Muscle layer of colon (tissue), 2 donors: ENCODE measurements at regions not wholly inside any gene's neighbourhood (a gene's known extent, or its start where the extent isn't known, plus 50 kb on each side); places are given as distances from the start of the nearest gene placed in this dataset.
"Not testable (repeated sequence)": the region's sequence is repeated elsewhere in the genome, so short reads cannot be mapped to it uniquely, and the experiment has no call there.

ENCODE experiments used
- H3K27ac ChIP-seq: one replicate; pipeline ENCODE4 v1.7.0; 2013; ENCODE audit warnings: low read depth, mild to moderate bottlenecking, low read length, moderate library complexity
- H3K27me3 ChIP-seq, 2 donors: one replicate each; pipeline ENCODE4 v1.7.0; 2013; ENCODE audit warnings: low read length in 2 of 2, mild to moderate bottlenecking in 2 of 2; ENCODE audit not compliant: insufficient read depth in 2 of 2, control insufficient read depth in 1 of 2
- H3K36me3 ChIP-seq: one replicate; pipeline ENCODE4 v1.7.0; 2013; ENCODE audit warnings: mild to moderate bottlenecking, low read length; ENCODE audit not compliant: insufficient read depth
- H3K4me1 ChIP-seq: one replicate; pipeline ENCODE4 v1.7.0; 2013; ENCODE audit warnings: mild to moderate bottlenecking, low read length; ENCODE audit not compliant: insufficient read depth
- H3K4me3 ChIP-seq, 2 donors: one replicate each; pipeline ENCODE4 v1.7.0; 2013; ENCODE audit warnings: low read length in 2 of 2, low read depth in 1 of 2, mild to moderate bottlenecking in 1 of 2, moderate library complexity in 1 of 2
- H3K9ac ChIP-seq: one replicate; pipeline ENCODE4 v1.7.0; 2013; ENCODE audit warnings: low read length
- H3K9me3 ChIP-seq: one replicate; pipeline ENCODE4 v1.7.0; 2013; ENCODE audit warnings: mild to moderate bottlenecking, low read length
- donor health status: abdominal sarcoma.
- donor health status: Adenocarcinoma of cecum.

GRCh38 chr14:82657186-82657675 is 1123.6 kb upstream of the SEL1L start:
- Histone ChIP-seq H3K9ac (no peak overlapping the region), H3K36me3 (no peaks in the 10 kb centered on the region), H3K4me3 (no peak overlapping the region), H3K9me3 (no peaks in the 10 kb centered on the region), H3K27me3 (no peaks in the 10 kb centered on the region), H3K4me1 (no peaks in the 10 kb centered on the region), H3K27ac (no peak overlapping the region)

GRCh38 chr14:82661258-82661657 is 1127.6 kb upstream of the SEL1L start:
- no peaks in the 10 kb centered on the region for H3K9me3 ChIP-seq

GRCh38 chr14:82667006-82667405 is 1133.4 kb upstream of the SEL1L start:
- Histone ChIP-seq H3K4me3 (no peak overlapping the region), H3K9me3 (no peaks in the 10 kb centered on the region), H3K27me3 (no peaks in the 10 kb centered on the region), H3K4me1 (no peaks in the 10 kb centered on the region), H3K9ac (no peak overlapping the region), H3K27ac (no peak overlapping the region), H3K36me3 (no peaks in the 10 kb centered on the region)

More at GRCh38 chr14:82661258-82661657, 1127.6 kb upstream of the SEL1L start:
- H3K4me3 ChIP-seq: no peak overlapping the region
- H3K36me3 ChIP-seq: no peaks in the 10 kb centered on the region
- no peaks in the 10 kb centered on the region for H3K4me1 ChIP-seq
- no peaks in the 10 kb centered on the region for H3K27me3 ChIP-seq
- H3K27ac ChIP-seq: no peak overlapping the region
- no peak overlapping the region for H3K9ac ChIP-seq

GRCh38 chr14:82667501-82667900 is 1133.8 kb upstream of the SEL1L start:
- H3K27me3 ChIP-seq: no peaks in the 10 kb centered on the region
- H3K9me3 ChIP-seq: no peaks in the 10 kb centered on the region
- H3K27ac ChIP-seq: no peak overlapping the region
- no peaks in the 10 kb centered on the region for H3K4me1 ChIP-seq
- H3K36me3 ChIP-seq: no peaks in the 10 kb centered on the region
- no peak overlapping the region for H3K9ac ChIP-seq
- no peak overlapping the region for H3K4me3 ChIP-seq

- H3K4me1 ChIP-seq: no peaks in the 10 kb centered on the region
- H3K4me3 ChIP-seq: no peak overlapping the region
- no peaks in the 10 kb centered on the region for H3K9me3 ChIP-seq
- no peak overlapping the region for H3K9ac ChIP-seq
- no peaks in the 10 kb centered on the region for H3K36me3 ChIP-seq
- no peak overlapping the region for H3K27ac ChIP-seq
- H3K27me3 ChIP-seq: no peaks in the 10 kb centered on the region
These were observed 1142.8 kb upstream of the SEL1L start for GRCh38 chr14:82676403-82676802.

- H3K27ac ChIP-seq: no peak overlapping the region
- H3K4me1 ChIP-seq: no peaks in the 10 kb centered on the region
- H3K4me3 ChIP-seq: no peak overlapping the region
- H3K9ac ChIP-seq: no peak overlapping the region
- no peaks in the 10 kb centered on the region for H3K9me3 ChIP-seq
- H3K36me3 ChIP-seq: no peaks in the 10 kb centered on the region
- no peaks in the 10 kb centered on the region for H3K27me3 ChIP-seq
These were observed 1156.3 kb upstream of the SEL1L start for GRCh38 chr14:82689948-82690347.

- not testable (repeated sequence) for H3K9me3 ChIP-seq, H3K36me3 ChIP-seq, H3K27ac ChIP-seq, H3K4me3 ChIP-seq, H3K9ac ChIP-seq, H3K4me1 ChIP-seq, H3K27me3 ChIP-seq
These were observed 1157.5 kb upstream of the SEL1L start for GRCh38 chr14:82691191-82691590.

- Histone ChIP-seq H3K4me1 (no peaks in the 10 kb centered on the region), H3K9me3 (no peaks in the 10 kb centered on the region), H3K9ac (no peak overlapping the region), H3K4me3 (no peak overlapping the region), H3K27me3 (no peaks in the 10 kb centered on the region), H3K27ac (no peak overlapping the region), H3K36me3 (no peaks in the 10 kb centered on the region)
These were observed 1161.2 kb upstream of the SEL1L start for GRCh38 chr14:82694820-82695219.

- Histone ChIP-seq H3K9ac (no peak overlapping the region), H3K4me3 (no peak overlapping the region), H3K27me3 (no peaks in the 10 kb centered on the region)
These were observed 1170.6 kb upstream of the SEL1L start for GRCh38 chr14:82704218-82704617.

GRCh38 chr14:82710267-82710841 is 1176.7 kb upstream of the SEL1L start:
- Histone ChIP-seq H3K27ac (no peak overlapping the region), H3K4me1 (no peaks in the 10 kb centered on the region), H3K36me3 (no peaks in the 10 kb centered on the region), H3K9ac (no peak overlapping the region), H3K27me3 (no peaks in the 10 kb centered on the region), H3K9me3 (no peaks in the 10 kb centered on the region), H3K4me3 (no peak overlapping the region)

More at GRCh38 chr14:82704218-82704617, 1170.6 kb upstream of the SEL1L start:
- no peak overlapping the region for H3K27ac ChIP-seq
- H3K9me3 ChIP-seq: no peaks in the 10 kb centered on the region
- no peaks in the 10 kb centered on the region for H3K36me3 ChIP-seq
- H3K4me1 ChIP-seq: no peaks in the 10 kb centered on the region

- Histone ChIP-seq H3K36me3 (no peaks in the 10 kb centered on the region), H3K27me3 (no peaks in the 10 kb centered on the region), H3K9me3 (no peaks in the 10 kb centered on the region), H3K4me1 (peaks cover 10% of the 10 kb centered on the region), H3K27ac (no peak overlapping the region), H3K4me3 (no peak overlapping the region), H3K9ac (no peak overlapping the region)
These were observed 1186.0 kb upstream of the SEL1L start for GRCh38 chr14:82719617-82720016.

GRCh38 chr14:82720431-82720830 is 1186.8 kb upstream of the SEL1L start:
- Histone ChIP-seq H3K4me1 (peaks cover 10% of the 10 kb centered on the region), H3K9ac (no peak overlapping the region), H3K27ac (no peak overlapping the region), H3K27me3 (no peaks in the 10 kb centered on the region), H3K9me3 (no peaks in the 10 kb centered on the region), H3K36me3 (no peaks in the 10 kb centered on the region), H3K4me3 (no peak overlapping the region)
